ENCODE measurements at regions not wholly inside any gene's neighbourhood (a gene's known extent, or its start where the extent isn't known, plus 50 kb on each side); places are given as distances from the start of the nearest gene placed in this dataset.

DNA sequence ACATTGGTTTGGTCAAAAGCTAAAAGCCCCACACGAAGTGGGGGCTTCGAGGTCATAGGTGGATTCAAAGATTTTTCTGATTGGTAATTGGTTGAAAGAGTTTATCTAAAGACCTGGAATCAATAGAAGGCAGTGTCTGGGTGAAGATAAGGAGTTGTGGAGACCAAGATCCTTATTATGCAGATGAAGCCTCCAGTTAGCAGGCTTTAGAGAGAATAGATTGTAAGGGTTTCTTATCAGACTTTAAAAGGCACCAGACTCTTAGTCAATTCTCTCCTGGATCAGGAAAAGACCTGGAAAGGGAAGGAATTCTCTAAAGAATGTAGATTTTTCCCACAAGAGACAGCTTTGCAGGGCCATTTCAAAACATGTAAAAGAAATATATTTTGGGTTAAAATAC lies 260.2 kb downstream of the PHF14 start:
- Mint-ChIP-seq H3K36me3 (ENCODE audit: unreplicated experiment) (no peaks in the 10 kb centered on the region), H3K27me3 (ENCODE audit: unreplicated experiment) (no peaks in the 10 kb centered on the region), H3K4me3 (ENCODE audit: unreplicated experiment) (no peak overlapping the region), H3K9me3 (ENCODE audit: unreplicated experiment) (no peaks in the 10 kb centered on the region), H3K27ac (ENCODE audit: unreplicated experiment) (no peak overlapping the region), H3K4me1 (ENCODE audit: low read depth, unreplicated experiment) (peaks cover 10% of the 10 kb centered on the region)
- TF ChIP-seq, protein P1, sequence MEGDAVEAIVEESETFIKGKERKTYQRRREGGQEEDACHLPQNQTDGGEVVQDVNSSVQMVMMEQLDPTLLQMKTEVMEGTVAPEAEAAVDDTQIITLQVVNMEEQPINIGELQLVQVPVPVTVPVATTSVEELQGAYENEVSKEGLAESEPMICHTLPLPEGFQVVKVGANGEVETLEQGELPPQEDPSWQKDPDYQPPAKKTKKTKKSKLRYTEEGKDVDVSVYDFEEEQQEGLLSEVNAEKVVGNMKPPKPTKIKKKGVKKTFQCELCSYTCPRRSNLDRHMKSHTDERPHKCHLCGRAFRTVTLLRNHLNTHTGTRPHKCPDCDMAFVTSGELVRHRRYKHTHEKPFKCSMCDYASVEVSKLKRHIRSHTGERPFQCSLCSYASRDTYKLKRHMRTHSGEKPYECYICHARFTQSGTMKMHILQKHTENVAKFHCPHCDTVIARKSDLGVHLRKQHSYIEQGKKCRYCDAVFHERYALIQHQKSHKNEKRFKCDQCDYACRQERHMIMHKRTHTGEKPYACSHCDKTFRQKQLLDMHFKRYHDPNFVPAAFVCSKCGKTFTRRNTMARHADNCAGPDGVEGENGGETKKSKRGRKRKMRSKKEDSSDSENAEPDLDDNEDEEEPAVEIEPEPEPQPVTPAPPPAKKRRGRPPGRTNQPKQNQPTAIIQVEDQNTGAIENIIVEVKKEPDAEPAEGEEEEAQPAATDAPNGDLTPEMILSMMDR (IDR thresholded peaks at IDR 0.05; ENCODE audit: partially characterized antibody, unreplicated experiment) = no peak
- DNase-seq = no peak

DNA sequence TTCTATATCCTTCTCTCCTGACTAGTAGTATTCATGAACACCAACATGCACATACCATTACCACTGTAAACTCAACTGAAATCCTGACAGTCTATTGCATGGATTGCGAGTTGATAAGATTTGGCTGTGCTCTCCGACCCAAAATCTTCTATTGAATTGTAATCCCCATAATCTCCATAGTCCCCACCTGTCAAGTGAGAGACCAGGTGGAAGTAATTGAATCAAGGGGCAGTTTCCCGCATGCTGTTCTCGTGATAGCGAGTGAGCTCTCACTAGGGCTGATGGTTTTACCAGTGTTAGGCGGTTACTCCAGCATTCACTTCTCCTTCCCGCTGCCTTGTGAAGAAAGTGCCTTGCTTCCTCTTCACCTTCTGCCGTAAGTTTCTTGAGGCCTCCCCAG lies 261.8 kb downstream of the PHF14 start:
- Mint-ChIP-seq H3K27me3 (ENCODE audit: unreplicated experiment) (no peaks in the 10 kb centered on the region), H3K4me3 (ENCODE audit: unreplicated experiment) (no peak overlapping the region), H3K9me3 (ENCODE audit: unreplicated experiment) (no peaks in the 10 kb centered on the region), H3K36me3 (ENCODE audit: unreplicated experiment) (no peaks in the 10 kb centered on the region), H3K27ac (ENCODE audit: unreplicated experiment) (no peak overlapping the region), H3K4me1 (ENCODE audit: low read depth, unreplicated experiment) (peaks cover 10% of the 10 kb centered on the region)
- TF ChIP-seq, protein P1 (IDR thresholded peaks at IDR 0.05; ENCODE audit: partially characterized antibody, unreplicated experiment) = no peak
- no peak for DNase-seq

GRCh38 chr7:11236680-11237079 lies 263.0 kb downstream of the PHF14 start:
- no peak for DNase-seq
- TF ChIP-seq, protein P1 (IDR thresholded peaks at IDR 0.05; ENCODE audit: partially characterized antibody, unreplicated experiment) = no peak
- Mint-ChIP-seq H3K27me3 (ENCODE audit: unreplicated experiment) (no peaks in the 10 kb centered on the region), H3K27ac (ENCODE audit: unreplicated experiment) (no peak overlapping the region), H3K36me3 (ENCODE audit: unreplicated experiment) (no peaks in the 10 kb centered on the region), H3K4me3 (ENCODE audit: unreplicated experiment) (no peak overlapping the region), H3K9me3 (ENCODE audit: unreplicated experiment) (no peaks in the 10 kb centered on the region), H3K4me1 (ENCODE audit: low read depth, unreplicated experiment) (peaks cover 8% of the 10 kb centered on the region)

- TF ChIP-seq, protein P1 (IDR thresholded peaks at IDR 0.05; ENCODE audit: partially characterized antibody, unreplicated experiment) = no peak
- no peaks in the 10 kb centered on the region for H3K36me3 Mint-ChIP-seq (ENCODE audit: unreplicated experiment)
- peak; percentile 21 for DNase-seq
- H3K9me3 Mint-ChIP-seq (ENCODE audit: unreplicated experiment) = no peaks in the 10 kb centered on the region
- H3K27me3 Mint-ChIP-seq (ENCODE audit: unreplicated experiment) = no peaks in the 10 kb centered on the region
- no peak overlapping the region for H3K27ac Mint-ChIP-seq (ENCODE audit: unreplicated experiment)
- H3K4me1 Mint-ChIP-seq (ENCODE audit: low read depth, unreplicated experiment) = peaks cover 8% of the 10 kb centered on the region
- H3K4me3 Mint-ChIP-seq (ENCODE audit: unreplicated experiment) = no peak overlapping the region
Observed at GRCh38 chr7:11237742-11238141, 264.1 kb downstream of the PHF14 start.

DNA sequence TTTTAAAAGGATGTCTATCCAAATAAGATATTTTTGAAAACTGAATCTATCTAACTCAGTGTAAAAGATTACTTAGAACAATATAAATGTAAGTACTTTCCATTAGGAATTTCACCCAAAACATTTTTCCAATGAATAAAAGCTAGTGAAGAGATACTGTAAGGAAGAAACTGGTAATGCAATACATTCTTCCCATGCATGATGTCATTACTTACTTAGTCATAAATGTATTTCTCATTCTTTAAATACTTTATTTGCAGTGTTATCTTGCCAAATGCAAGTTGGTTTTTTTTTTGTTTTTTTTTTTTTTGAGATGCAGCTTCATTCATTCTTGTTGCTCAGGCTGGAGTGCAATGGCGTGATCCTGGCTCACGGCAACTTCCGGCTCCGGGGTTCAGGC lies 265.6 kb downstream of the PHF14 start:
- TF ChIP-seq, protein P1 (IDR thresholded peaks at IDR 0.05; ENCODE audit: partially characterized antibody, unreplicated experiment) = no peak
- Mint-ChIP-seq H3K27ac (ENCODE audit: unreplicated experiment) (no peak overlapping the region), H3K27me3 (ENCODE audit: unreplicated experiment) (no peaks in the 10 kb centered on the region), H3K4me3 (ENCODE audit: unreplicated experiment) (no peak overlapping the region), H3K4me1 (ENCODE audit: low read depth, unreplicated experiment) (peaks cover 8% of the 10 kb centered on the region), H3K9me3 (ENCODE audit: unreplicated experiment) (no peaks in the 10 kb centered on the region), H3K36me3 (ENCODE audit: unreplicated experiment) (no peaks in the 10 kb centered on the region)
- no peak for DNase-seq

All from glutamatergic neuron (in vitro differentiated cells).